ENCODE measurements at regions not wholly inside any gene's neighbourhood (a gene's known extent, or its start where the extent isn't known, plus 50 kb on each side); places are given as distances from the start of the nearest gene placed in this dataset.

- no peak overlapping the region for H3K4me3 ChIP-seq
- H3K9ac ChIP-seq, result no peak overlapping the region
- no peaks in the 10 kb centered on the region for H3K79me2 ChIP-seq (ENCODE audit: insufficient read depth)
- H4K20me1 ChIP-seq (ENCODE audit: insufficient read depth), result no peaks in the 10 kb centered on the region
- no peaks in the 10 kb centered on the region for H3K27me3 ChIP-seq (replicated peaks; ENCODE audit: insufficient read depth)
- H3K9me2 ChIP-seq (ENCODE audit: insufficient read depth), result no peaks in the 10 kb centered on the region
- no peak overlapping the region for H3K4me2 ChIP-seq (ENCODE audit: unreplicated experiment)
- no peak overlapping the region for H2AFZ ChIP-seq
- no peaks in the 10 kb centered on the region for H3K9me3 ChIP-seq (ENCODE audit: low read depth)
- no peak overlapping the region for H3K27ac ChIP-seq
- DNase-seq, result peak; percentile 16
- H3F3A ChIP-seq (ENCODE audit: insufficient read depth), result no peaks in the 10 kb centered on the region
- no peaks in the 10 kb centered on the region for H3K36me3 ChIP-seq (ENCODE audit: low read depth)
- no peak for TF ChIP-seq EZH2 (IDR thresholded peaks at IDR 0.05; ENCODE audit: insufficient read depth, poor library complexity, severe bottlenecking)
- in situ Hi-C loops (cut with MboI), result no loop called here
- no peaks in the 10 kb centered on the region; the same call in 1 of the 2 replicates for H3K4me1 ChIP-seq (ENCODE audit: insufficient read depth)
Measured at GRCh38 chr4:79831701-79832514, 241.1 kb downstream of the ANTXR2 start.

DNA sequence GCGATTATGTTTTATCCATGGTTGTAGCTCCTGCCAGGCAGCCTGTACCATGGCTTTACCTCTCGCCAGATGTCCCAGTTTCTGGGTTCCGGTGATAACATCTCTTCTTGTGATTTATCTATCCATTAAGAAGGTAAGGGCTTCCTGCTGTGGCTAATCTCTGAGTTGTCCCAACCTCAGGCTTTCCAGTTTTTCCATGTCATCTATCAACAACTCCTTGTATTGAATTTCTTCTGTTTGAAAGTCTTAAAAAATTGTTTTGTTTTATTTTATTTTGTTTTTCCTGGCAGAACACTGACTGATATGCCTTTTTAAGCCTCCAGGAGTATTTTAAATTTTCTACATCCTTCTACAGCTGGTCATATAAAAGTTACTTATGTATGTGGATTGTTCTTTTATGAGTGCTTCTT, 241.9 kb downstream of the ANTXR2 start:
- Histone ChIP-seq H3K27ac (no peak overlapping the region), H3K9me2 (ENCODE audit: insufficient read depth) (no peaks in the 10 kb centered on the region), H4K20me1 (ENCODE audit: insufficient read depth) (no peaks in the 10 kb centered on the region), H3F3A (ENCODE audit: insufficient read depth) (no peaks in the 10 kb centered on the region), H3K4me1 (ENCODE audit: insufficient read depth) (no peaks in the 10 kb centered on the region; the same call in 1 of the 2 replicates), H3K36me3 (ENCODE audit: low read depth) (no peaks in the 10 kb centered on the region), H3K9me3 (ENCODE audit: low read depth) (no peaks in the 10 kb centered on the region), H3K27me3 (replicated peaks; ENCODE audit: insufficient read depth) (no peaks in the 10 kb centered on the region), H2AFZ (no peak overlapping the region), H3K9ac (no peak overlapping the region), H3K79me2 (ENCODE audit: insufficient read depth) (no peaks in the 10 kb centered on the region), H3K4me2 (ENCODE audit: unreplicated experiment) (no peak overlapping the region), H3K4me3 (no peak overlapping the region)
- 55% methylated on average over 3 of the region's 3 CpGs for WGBS, 2 experiments (ENCODE audit: low coverage in 1 of 2, low lambda C conversion rate in 2 of 2, missing lambda C conversion rate in 2 of 2)
- no peak for DNase-seq
- no peak for TF ChIP-seq EZH2phosphoT487 (IDR thresholded peaks at IDR 0.05; ENCODE audit: insufficient read depth, low read depth)
- no peak for TF ChIP-seq EZH2 (IDR thresholded peaks at IDR 0.05; ENCODE audit: insufficient read depth, poor library complexity, severe bottlenecking)
- in situ Hi-C loops (cut with MboI), result no loop called here

- no peaks in the 10 kb centered on the region; the same call in 1 of the 2 replicates for H3K4me1 ChIP-seq (ENCODE audit: insufficient read depth)
- H3K9me2 ChIP-seq (ENCODE audit: insufficient read depth), result no peaks in the 10 kb centered on the region
- H3K27me3 ChIP-seq (replicated peaks; ENCODE audit: insufficient read depth), result no peaks in the 10 kb centered on the region
- no peak overlapping the region for H3K4me3 ChIP-seq
- no peaks in the 10 kb centered on the region for H3F3A ChIP-seq (ENCODE audit: insufficient read depth)
- in situ Hi-C loops (cut with MboI), result no loop called here
- 52 to 56% methylated on average over 5 of the region's 5 CpGs for WGBS, 2 experiments (ENCODE audit: low coverage in 1 of 2, low lambda C conversion rate in 2 of 2, missing lambda C conversion rate in 2 of 2)
- H2AFZ ChIP-seq, result no peak overlapping the region
- no peak overlapping the region for H3K4me2 ChIP-seq (ENCODE audit: unreplicated experiment)
- no peaks in the 10 kb centered on the region for H3K9me3 ChIP-seq (ENCODE audit: low read depth)
- no peak overlapping the region for H3K27ac ChIP-seq
- DNase-seq, result no peak
- H3K36me3 ChIP-seq (ENCODE audit: low read depth), result no peaks in the 10 kb centered on the region
- no peak overlapping the region for H3K9ac ChIP-seq
- H3K79me2 ChIP-seq (ENCODE audit: insufficient read depth), result no peaks in the 10 kb centered on the region
- no peaks in the 10 kb centered on the region for H4K20me1 ChIP-seq (ENCODE audit: insufficient read depth)
- no peak for TF ChIP-seq EZH2phosphoT487 (IDR thresholded peaks at IDR 0.05; ENCODE audit: insufficient read depth, low read depth)
- no peak for TF ChIP-seq EZH2 (IDR thresholded peaks at IDR 0.05; ENCODE audit: insufficient read depth, poor library complexity, severe bottlenecking)
Measured at GRCh38 chr4:79827283-79827682, 245.7 kb downstream of the ANTXR2 start.

DNA sequence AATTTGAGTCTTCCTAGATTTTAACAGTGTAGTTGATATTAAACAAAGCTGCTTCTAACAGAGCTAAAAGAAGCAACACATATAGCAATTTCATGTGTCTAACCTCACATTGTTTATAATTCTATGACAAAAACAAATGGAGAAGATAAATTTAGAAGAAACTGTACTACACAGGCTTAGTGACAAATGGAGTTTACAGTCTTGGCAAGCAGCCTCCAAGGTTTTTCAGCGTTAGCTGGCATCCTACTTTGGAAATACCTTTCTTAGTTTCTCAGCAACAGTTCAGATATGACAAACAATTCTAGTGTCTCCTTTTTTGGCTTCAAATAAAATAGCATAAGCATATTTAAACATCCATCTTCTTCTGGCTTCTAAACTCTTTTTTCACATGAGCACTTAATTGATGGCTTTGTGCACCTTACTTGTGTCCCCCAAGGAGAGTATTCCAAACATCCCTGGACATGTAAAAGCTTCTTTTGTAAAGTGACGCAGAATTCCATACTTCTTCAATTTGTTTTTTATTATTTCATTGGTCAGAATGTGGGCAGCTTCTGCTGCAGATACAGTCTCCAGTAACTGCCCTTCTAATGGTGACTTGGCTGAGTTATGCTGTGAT, 249.8 kb downstream of the ANTXR2 start:
- no peak overlapping the region for H3K9ac ChIP-seq
- H3K4me1 ChIP-seq (ENCODE audit: insufficient read depth), result no peaks in the 10 kb centered on the region
- peak; percentile 46 for DNase-seq
- in situ Hi-C loops (cut with MboI), result no loop called here
- TF ChIP-seq EZH2 (IDR thresholded peaks at IDR 0.05; ENCODE audit: insufficient read depth, poor library complexity, severe bottlenecking), result no peak
- no peak for TF ChIP-seq EZH2phosphoT487 (IDR thresholded peaks at IDR 0.05; ENCODE audit: insufficient read depth, low read depth)
- WGBS, 2 experiments (ENCODE audit: low coverage in 1 of 2, low lambda C conversion rate in 2 of 2, missing lambda C conversion rate in 2 of 2), result 55 to 80% methylated on average over 2 of the region's 2 CpGs
- H3K4me2 ChIP-seq (ENCODE audit: unreplicated experiment), result no peak overlapping the region
- no peaks in the 10 kb centered on the region for H3K9me2 ChIP-seq (ENCODE audit: insufficient read depth)
- H3K79me2 ChIP-seq (ENCODE audit: insufficient read depth), result no peaks in the 10 kb centered on the region
- H3K9me3 ChIP-seq (ENCODE audit: low read depth), result no peaks in the 10 kb centered on the region
- H3K36me3 ChIP-seq (ENCODE audit: low read depth), result no peaks in the 10 kb centered on the region
- H3K4me3 ChIP-seq, result no peak overlapping the region
- H3F3A ChIP-seq (ENCODE audit: insufficient read depth), result no peaks in the 10 kb centered on the region
- no peaks in the 10 kb centered on the region for H4K20me1 ChIP-seq (ENCODE audit: insufficient read depth)
- H3K27ac ChIP-seq, result no peak overlapping the region
- H2AFZ ChIP-seq, result no peak overlapping the region
- H3K27me3 ChIP-seq (replicated peaks; ENCODE audit: insufficient read depth), result no peaks in the 10 kb centered on the region
